ENCODE measurements at regions not wholly inside any gene's neighbourhood (a gene's known extent, or its start where the extent isn't known, plus 50 kb on each side); places are given as distances from the start of the nearest gene placed in this dataset.

GRCh38 chr2:19600506-19600905, 242.1 kb upstream of the OSR1 start:
- TF ChIP-seq SP1 (IDR thresholded peaks at IDR 0.05) (no peak), L3MBTL2 (conservative IDR thresholded peaks at IDR 0.05) (no peak), ELF4 (IDR thresholded peaks at IDR 0.05) (no peak)
